Keratinocyte (primary cell): ENCODE measurements at regions not wholly inside any gene's neighbourhood (a gene's known extent, or its start where the extent isn't known, plus 50 kb on each side); places are given as distances from the start of the nearest gene placed in this dataset.

Source experiments
- EZH2 ChIP-seq: IDR thresholded peaks from one replicate; pipeline ENCODE4 v1.6.1; 2012; ENCODE audit warnings: inconsistent platforms, mild to moderate bottlenecking, low read length, moderate library complexity
- TF ChIP-seq, protein P1 (sequence below), 3 experiments: IDR thresholded peaks in 1 of 3; conservative IDR thresholded peaks in 1 of 3; optimal IDR thresholded peaks in 1 of 3; 2 replicates in 2 of 3; 3 replicates in 1 of 3; pipeline versions ENCODE3 to v1.5.1; 2011; ENCODE audit warnings: low read length in 3 of 3, mild to moderate bottlenecking in 3 of 3, moderate library complexity in 2 of 3, control low read depth in 1 of 3, inconsistent platforms in 1 of 3; ENCODE audit not compliant: insufficient read depth in 2 of 3; ENCODE audit errors: extremely low read depth in 1 of 3

DNA sequence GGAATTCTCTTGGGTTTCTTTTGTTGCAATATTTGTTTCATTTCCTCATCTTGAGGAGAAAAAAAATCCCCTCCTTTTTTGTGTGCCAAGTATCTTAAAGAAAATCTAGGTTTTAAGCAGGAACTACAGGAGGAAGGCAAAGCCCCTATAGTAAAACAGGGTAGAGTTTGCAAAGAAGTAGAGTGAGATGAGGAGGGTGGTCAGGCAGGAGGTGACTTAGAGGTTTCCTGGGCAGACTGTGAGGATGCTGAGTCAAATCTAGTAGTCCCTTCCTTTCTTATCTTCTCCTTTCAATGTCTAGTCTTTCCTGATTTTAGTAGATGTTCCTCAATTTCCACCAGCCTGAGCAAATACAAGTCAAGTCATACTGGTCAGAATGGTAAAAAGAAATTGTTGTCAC is 222.5 kb downstream of the PMAIP1 start:
- TF ChIP-seq, protein P1, sequence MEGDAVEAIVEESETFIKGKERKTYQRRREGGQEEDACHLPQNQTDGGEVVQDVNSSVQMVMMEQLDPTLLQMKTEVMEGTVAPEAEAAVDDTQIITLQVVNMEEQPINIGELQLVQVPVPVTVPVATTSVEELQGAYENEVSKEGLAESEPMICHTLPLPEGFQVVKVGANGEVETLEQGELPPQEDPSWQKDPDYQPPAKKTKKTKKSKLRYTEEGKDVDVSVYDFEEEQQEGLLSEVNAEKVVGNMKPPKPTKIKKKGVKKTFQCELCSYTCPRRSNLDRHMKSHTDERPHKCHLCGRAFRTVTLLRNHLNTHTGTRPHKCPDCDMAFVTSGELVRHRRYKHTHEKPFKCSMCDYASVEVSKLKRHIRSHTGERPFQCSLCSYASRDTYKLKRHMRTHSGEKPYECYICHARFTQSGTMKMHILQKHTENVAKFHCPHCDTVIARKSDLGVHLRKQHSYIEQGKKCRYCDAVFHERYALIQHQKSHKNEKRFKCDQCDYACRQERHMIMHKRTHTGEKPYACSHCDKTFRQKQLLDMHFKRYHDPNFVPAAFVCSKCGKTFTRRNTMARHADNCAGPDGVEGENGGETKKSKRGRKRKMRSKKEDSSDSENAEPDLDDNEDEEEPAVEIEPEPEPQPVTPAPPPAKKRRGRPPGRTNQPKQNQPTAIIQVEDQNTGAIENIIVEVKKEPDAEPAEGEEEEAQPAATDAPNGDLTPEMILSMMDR (optimal IDR thresholded peaks at IDR 0.05 in 1 of 3, IDR thresholded peaks at IDR 0.05 in 1 of 3, conservative IDR thresholded peaks at IDR 0.05 in 1 of 3; ENCODE audit: extremely low read depth in 1 of 3, insufficient read depth in 2 of 3, low read length in 3 of 3) = no peak
- no peak for TF ChIP-seq EZH2
